ENCODE measurements at regions not wholly inside any gene's neighbourhood (a gene's known extent, or its start where the extent isn't known, plus 50 kb on each side); places are given as distances from the start of the nearest gene placed in this dataset.

DNA sequence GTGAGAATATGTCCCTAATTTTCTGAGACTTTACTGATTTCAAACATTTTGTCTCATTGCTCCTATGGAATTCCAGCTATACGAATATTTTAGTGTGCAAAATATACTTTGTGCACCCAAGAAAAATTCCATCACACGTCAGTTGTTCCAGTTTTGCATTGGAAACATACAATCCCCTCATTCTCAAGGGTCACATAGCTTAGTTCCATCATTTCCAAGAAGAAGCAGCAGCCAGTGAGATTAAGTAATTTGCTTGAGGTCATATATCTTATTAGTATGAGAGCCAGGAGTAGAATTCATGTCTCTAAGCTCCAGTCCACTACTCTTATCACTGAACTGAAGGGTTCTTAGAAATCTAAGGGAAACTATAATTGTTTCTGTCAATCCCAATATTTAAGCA is 746.7 kb upstream of the C9orf72 start:
- TF ChIP-seq, protein P1, sequence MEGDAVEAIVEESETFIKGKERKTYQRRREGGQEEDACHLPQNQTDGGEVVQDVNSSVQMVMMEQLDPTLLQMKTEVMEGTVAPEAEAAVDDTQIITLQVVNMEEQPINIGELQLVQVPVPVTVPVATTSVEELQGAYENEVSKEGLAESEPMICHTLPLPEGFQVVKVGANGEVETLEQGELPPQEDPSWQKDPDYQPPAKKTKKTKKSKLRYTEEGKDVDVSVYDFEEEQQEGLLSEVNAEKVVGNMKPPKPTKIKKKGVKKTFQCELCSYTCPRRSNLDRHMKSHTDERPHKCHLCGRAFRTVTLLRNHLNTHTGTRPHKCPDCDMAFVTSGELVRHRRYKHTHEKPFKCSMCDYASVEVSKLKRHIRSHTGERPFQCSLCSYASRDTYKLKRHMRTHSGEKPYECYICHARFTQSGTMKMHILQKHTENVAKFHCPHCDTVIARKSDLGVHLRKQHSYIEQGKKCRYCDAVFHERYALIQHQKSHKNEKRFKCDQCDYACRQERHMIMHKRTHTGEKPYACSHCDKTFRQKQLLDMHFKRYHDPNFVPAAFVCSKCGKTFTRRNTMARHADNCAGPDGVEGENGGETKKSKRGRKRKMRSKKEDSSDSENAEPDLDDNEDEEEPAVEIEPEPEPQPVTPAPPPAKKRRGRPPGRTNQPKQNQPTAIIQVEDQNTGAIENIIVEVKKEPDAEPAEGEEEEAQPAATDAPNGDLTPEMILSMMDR (IDR thresholded peaks at IDR 0.05; ENCODE audit: low read length) = no peak
- TF ChIP-seq EZH2 (IDR thresholded peaks at IDR 0.05; ENCODE audit: borderline replicate concordance, low read length) = no peak
